K562 (cell line): ENCODE measurements at regions not wholly inside any gene's neighbourhood (a gene's known extent, or its start where the extent isn't known, plus 50 kb on each side); places are given as distances from the start of the nearest gene placed in this dataset.

Experiments
- ATAC-seq: fragments of 200-7000 bp; cut with Tn5 transposase; 3 replicates; pipeline ENCODE4 v1.9.1; 2020; ENCODE audit warnings: moderate library complexity
- BruUV-seq: library from RNA; stranded (reverse); fragments of 400-500 nt; replicated peaks from 2 replicates; lab custom pipeline; 2021; lab: Mats Ljungman, UMichigan
- CTCF ChIA-PET: fragments of 300-600 bp; formaldehyde crosslinking; extraction: SDS; loops from one replicate; lab custom pipeline; 2021; ENCODE audit warnings: low intra/inter-chr PET ratio; lab: Yijun Ruan, JAX
- POLR2A ChIA-PET: fragments of 300-600, 350-650 bp; sonication (Branson Sonifier 250); formaldehyde crosslinking; extraction: SDS; loops from one replicate; lab custom pipeline; 2021; ENCODE audit warnings: antibody characterized with exemption, inconsistent platforms; lab: Yijun Ruan, JAX
- DNase-seq, 4 experiments: peaks; one replicate each; pipeline versions ENCODE4 v3.0.0 to v3.0.0-alpha.2; 2011 to 2018; ENCODE audit warnings: low spot score in 3 of 4, mixed read lengths in 3 of 4; ENCODE audit errors: extremely low read depth in 1 of 4
- FAIRE-seq: peaks from 2 replicates; lab custom pipeline; 2011; peaks lifted over from hg19 to GRCh38; lab: Jason Lieb, UNC
- H2AFZ ChIP-seq: 2 replicates; pipeline ENCODE4 v1.6.0; 2011; ENCODE audit warnings: low read depth, low read length, control low read depth, inconsistent platforms
- H3K27ac ChIP-seq: fragments of 200-600 bp; 3 replicates; pipeline ENCODE4 v1.8.0; 2011; ENCODE audit warnings: low read depth, mild to moderate bottlenecking, control low read depth, inconsistent platforms, low read length, moderate library complexity, mixed read lengths; ENCODE audit errors: extremely low read depth
- H3K27me3 ChIP-seq, 2 experiments: fragments of 300-600 bp in 1 of 2; 2 replicates in 1 of 2; 3 replicates in 1 of 2; pipeline versions ENCODE4 v1.6.0 to v1.8.0; 2011; ENCODE audit warnings: inconsistent platforms in 2 of 2, low read length in 2 of 2, mild to moderate bottlenecking in 1 of 2, mixed read lengths in 1 of 2, moderate library complexity in 1 of 2; ENCODE audit not compliant: control insufficient read depth in 2 of 2, insufficient read depth in 2 of 2
- H3K36me3 ChIP-seq: fragments of 300-600 bp; 3 replicates; pipeline ENCODE4 v1.8.0; 2011; ENCODE audit warnings: mild to moderate bottlenecking, low read length, inconsistent platforms; ENCODE audit not compliant: control insufficient read depth, insufficient read depth
- H3K4me1 ChIP-seq, 2 experiments: fragments of 200-600 bp in 1 of 2; replicated peaks in 1 of 2; 2 replicates in 1 of 2; 3 replicates in 1 of 2; pipeline versions ENCODE4 v1.5.1 to v1.8.0; 2011; ENCODE audit warnings: inconsistent platforms in 2 of 2, low read length in 2 of 2, mild to moderate bottlenecking in 1 of 2, mixed read lengths in 1 of 2, moderate library complexity in 1 of 2; ENCODE audit not compliant: control insufficient read depth in 2 of 2, insufficient read depth in 2 of 2
- H3K4me2 ChIP-seq: 2 replicates; pipeline ENCODE4 v1.6.1; 2011; ENCODE audit warnings: low read length, control low read depth, inconsistent platforms, mixed read lengths; ENCODE audit not compliant: insufficient read depth
- H3K4me3 ChIP-seq: fragments of 200-600 bp; sonication (generic), shearing (Covaris generic); 2 replicates; pipeline ENCODE4 v1.5.1; 2016; ENCODE audit warnings: control low read depth, inconsistent platforms
- H3K79me2 ChIP-seq: fragments of 200-600 bp; 3 replicates; pipeline ENCODE4 v1.8.0; 2011; ENCODE audit warnings: low read length, inconsistent platforms; ENCODE audit not compliant: control insufficient read depth, insufficient read depth
- H3K9ac ChIP-seq, 2 experiments: 2 replicates each; pipeline versions ENCODE4 v1.6.0 to v1.6.1; 2011; ENCODE audit warnings: low read depth in 2 of 2, low read length in 2 of 2, control low read depth in 1 of 2, inconsistent platforms in 1 of 2, mild to moderate bottlenecking in 1 of 2, mixed read lengths in 1 of 2; ENCODE audit not compliant: insufficient read depth in 1 of 2
- H3K9me1 ChIP-seq: one replicate; pipeline ENCODE4 v1.6.0; 2011; ENCODE audit warnings: inconsistent platforms, mild to moderate bottlenecking, low read length, moderate library complexity; ENCODE audit not compliant: control insufficient read depth, insufficient read depth
- H3K9me3 ChIP-seq: replicated peaks from 2 replicates; pipeline ENCODE4 v1.5.1; 2011; ENCODE audit warnings: low read depth, low read length, inconsistent platforms; ENCODE audit not compliant: control insufficient read depth, insufficient read depth
- H4K20me1 ChIP-seq: replicated peaks from 2 replicates; pipeline ENCODE4 v1.6.1; 2011; ENCODE audit warnings: low read length, inconsistent platforms, mixed read lengths; ENCODE audit not compliant: control insufficient read depth, insufficient read depth
- DNMT1 ChIP-seq: fragments of 450-650 bp; IDR thresholded peaks from 2 replicates; pipeline ENCODE4 v1.6.1; 2016; ENCODE audit warnings: antibody characterized with exemption, mild to moderate bottlenecking
- MAFG ChIP-seq: fragments of 450-650 bp; conservative IDR thresholded peaks from 2 replicates; pipeline ENCODE4 v1.6.1; 2016; ENCODE audit warnings: missing genetic modification characterization, missing compliant biosample characterization
- POLR2G ChIP-seq: fragments of 200-400 bp; formaldehyde crosslinking; IDR thresholded peaks from 2 replicates; pipeline ENCODE4 v1.6.1; 2017; ENCODE audit warnings: low read depth, mild to moderate bottlenecking, antibody characterized with exemption, low read length, moderate library complexity
- RBM22 ChIP-seq: fragments of 200-400 bp; formaldehyde crosslinking; IDR thresholded peaks from 2 replicates; pipeline ENCODE4 v1.6.1; 2018; ENCODE audit warnings: low read length, low read depth; ENCODE audit not compliant: poor library complexity, severe bottlenecking
- STAT6 ChIP-seq: sonication (generic); formaldehyde crosslinking; IDR thresholded peaks from 2 replicates; pipeline ENCODE4 v1.8.1; 2023; ENCODE audit warnings: mild to moderate bottlenecking, missing genetic modification reagents
- ZNF140 ChIP-seq: fragments of 250-450 bp; sonication (Bioruptor Pico); IDR thresholded peaks from 2 replicates; pipeline ENCODE4 v1.8.0; 2021; ENCODE audit warnings: moderate library complexity, mild to moderate bottlenecking, inconsistent platforms
- WGBS: fragments of 100-300 bp; shearing (Covaris generic); methylation state at CpG from one replicate; pipeline ENCODE4 v1.1.6; 2016; ENCODE audit warnings: low coverage, mixed read lengths; ENCODE audit not compliant: insufficient coverage; ENCODE audit errors: missing lambda C conversion rate; 5-methylcytosine and 5-hydroxymethylcytosine counted together
- in situ Hi-C: fragments of 300-500 bp; cut with MboI; formaldehyde crosslinking; loops from 4 replicates; pipeline ENCODE4 v1.15.0; 2018; ENCODE audit warnings: inconsistent platforms, mixed read lengths
- intact Hi-C: fragments of 100-400 bp; cut with micrococcal nuclease; formaldehyde crosslinking; loops from 2 replicates; pipeline ENCODE4 v1.14.2; 2022
- TF ChIP-seq, protein P1 (sequence below): fragments of 250-450 bp; sonication (Bioruptor Pico); IDR thresholded peaks from 2 replicates; pipeline ENCODE4 v1.6.1; 2021; ENCODE audit warnings: mild to moderate bottlenecking
- TF ChIP-seq, protein P2 (sequence below), 2 experiments: fragments of 150-350 bp in 1 of 2; IDR thresholded peaks; 2 replicates each; pipeline ENCODE4 v1.6.1; 2012 to 2016; ENCODE audit warnings: low read depth in 2 of 2, low read length in 2 of 2, mild to moderate bottlenecking in 1 of 2, moderate library complexity in 1 of 2

- Histone ChIP-seq H3K4me1 (peaks cover 0 to 48% of the 10 kb centered on the region in 2 experiments; a peak in 3 of 5 replicates), H4K20me1 (no peaks in the 10 kb centered on the region), H3K27ac (no peak overlapping the region), H3K9me1 (no peaks in the 10 kb centered on the region), H2AFZ (no peak overlapping the region), H3K4me3 (no peak overlapping the region), H3K4me2 (no peak overlapping the region), H3K36me3 (0 out of 3 replicates have a peak, but pooled peaks cover 2% of the 10 kb centered on the region), H3K9me3 (no peaks in the 10 kb centered on the region), H3K9ac (peak overlapping the region in 1 of 2 experiments; percentile 39; a peak in 2 of 4 replicates), H3K27me3 (no peaks in the 10 kb centered on the region), H3K79me2 (no peaks in the 10 kb centered on the region)
- ATAC-seq (no peak), DNase-seq (no peak), FAIRE-seq (no peak)
- WGBS, result 80% methylated on average over 20 of the region's 22 CpGs
- ChIA-PET CTCF (no interaction called here), POLR2A (interaction anchor here (0.6 to 0.7 kb wide), 2 partner anchors 98 to 254 kb away, joined by 3 read pairs; no protein-coding TSS in a partner anchor)
- BruUV-seq, result no TSS peak
- intact Hi-C loops, result no loop called here
- in situ Hi-C loops, result no loop called here
- no peak for TF ChIP-seq ZNF140
- TF ChIP-seq DNMT1, result no peak
- TF ChIP-seq, protein P1, sequence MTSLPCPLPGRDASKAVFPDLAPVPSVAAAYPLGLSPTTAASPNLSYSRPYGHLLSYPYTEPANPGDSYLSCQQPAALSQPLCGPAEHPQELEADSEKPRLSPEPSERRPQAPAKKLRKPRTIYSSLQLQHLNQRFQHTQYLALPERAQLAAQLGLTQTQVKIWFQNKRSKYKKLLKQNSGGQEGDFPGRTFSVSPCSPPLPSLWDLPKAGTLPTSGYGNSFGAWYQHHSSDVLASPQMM (CRISPR knock-in tag), result no peak
- TF ChIP-seq RBM22, result peak; percentile 59
- no peak for TF ChIP-seq STAT6 (CRISPR knock-in tag)
- TF ChIP-seq POLR2G, result peak; percentile 49
- no peak for TF ChIP-seq MAFG
- TF ChIP-seq, protein P2, sequence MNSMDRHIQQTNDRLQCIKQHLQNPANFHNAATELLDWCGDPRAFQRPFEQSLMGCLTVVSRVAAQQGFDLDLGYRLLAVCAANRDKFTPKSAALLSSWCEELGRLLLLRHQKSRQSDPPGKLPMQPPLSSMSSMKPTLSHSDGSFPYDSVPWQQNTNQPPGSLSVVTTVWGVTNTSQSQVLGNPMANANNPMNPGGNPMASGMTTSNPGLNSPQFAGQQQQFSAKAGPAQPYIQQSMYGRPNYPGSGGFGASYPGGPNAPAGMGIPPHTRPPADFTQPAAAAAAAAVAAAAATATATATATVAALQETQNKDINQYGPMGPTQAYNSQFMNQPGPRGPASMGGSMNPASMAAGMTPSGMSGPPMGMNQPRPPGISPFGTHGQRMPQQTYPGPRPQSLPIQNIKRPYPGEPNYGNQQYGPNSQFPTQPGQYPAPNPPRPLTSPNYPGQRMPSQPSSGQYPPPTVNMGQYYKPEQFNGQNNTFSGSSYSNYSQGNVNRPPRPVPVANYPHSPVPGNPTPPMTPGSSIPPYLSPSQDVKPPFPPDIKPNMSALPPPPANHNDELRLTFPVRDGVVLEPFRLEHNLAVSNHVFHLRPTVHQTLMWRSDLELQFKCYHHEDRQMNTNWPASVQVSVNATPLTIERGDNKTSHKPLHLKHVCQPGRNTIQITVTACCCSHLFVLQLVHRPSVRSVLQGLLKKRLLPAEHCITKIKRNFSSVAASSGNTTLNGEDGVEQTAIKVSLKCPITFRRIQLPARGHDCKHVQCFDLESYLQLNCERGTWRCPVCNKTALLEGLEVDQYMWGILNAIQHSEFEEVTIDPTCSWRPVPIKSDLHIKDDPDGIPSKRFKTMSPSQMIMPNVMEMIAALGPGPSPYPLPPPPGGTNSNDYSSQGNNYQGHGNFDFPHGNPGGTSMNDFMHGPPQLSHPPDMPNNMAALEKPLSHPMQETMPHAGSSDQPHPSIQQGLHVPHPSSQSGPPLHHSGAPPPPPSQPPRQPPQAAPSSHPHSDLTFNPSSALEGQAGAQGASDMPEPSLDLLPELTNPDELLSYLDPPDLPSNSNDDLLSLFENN (IDR thresholded peaks at IDR 0.05; ENCODE audit: low read depth in 2 of 2, low read length in 2 of 2), result no peak
Observed at GRCh38 chr11:69374110-69374945, 80.4 kb downstream of the MYEOV start.
